ENCODE measurements at regions not wholly inside any gene's neighbourhood (a gene's known extent, or its start where the extent isn't known, plus 50 kb on each side); places are given as distances from the start of the nearest gene placed in this dataset.

- TF ChIP-seq CTCF (IDR thresholded peaks at IDR 0.05) = no peak
- no peak for TF ChIP-seq POLR2AphosphoS5 (IDR thresholded peaks at IDR 0.05; ENCODE audit: low read depth, low read length)
- no peak for TF ChIP-seq TAF1 (IDR thresholded peaks at IDR 0.05; ENCODE audit: borderline replicate concordance, low read depth, low read length)
- TF ChIP-seq YY1 (IDR thresholded peaks at IDR 0.05; ENCODE audit: low read depth) = no peak
- no peak for TF ChIP-seq FOXJ3 (CRISPR knock-in tag; IDR thresholded peaks at IDR 0.05)
- TF ChIP-seq, protein P1, sequence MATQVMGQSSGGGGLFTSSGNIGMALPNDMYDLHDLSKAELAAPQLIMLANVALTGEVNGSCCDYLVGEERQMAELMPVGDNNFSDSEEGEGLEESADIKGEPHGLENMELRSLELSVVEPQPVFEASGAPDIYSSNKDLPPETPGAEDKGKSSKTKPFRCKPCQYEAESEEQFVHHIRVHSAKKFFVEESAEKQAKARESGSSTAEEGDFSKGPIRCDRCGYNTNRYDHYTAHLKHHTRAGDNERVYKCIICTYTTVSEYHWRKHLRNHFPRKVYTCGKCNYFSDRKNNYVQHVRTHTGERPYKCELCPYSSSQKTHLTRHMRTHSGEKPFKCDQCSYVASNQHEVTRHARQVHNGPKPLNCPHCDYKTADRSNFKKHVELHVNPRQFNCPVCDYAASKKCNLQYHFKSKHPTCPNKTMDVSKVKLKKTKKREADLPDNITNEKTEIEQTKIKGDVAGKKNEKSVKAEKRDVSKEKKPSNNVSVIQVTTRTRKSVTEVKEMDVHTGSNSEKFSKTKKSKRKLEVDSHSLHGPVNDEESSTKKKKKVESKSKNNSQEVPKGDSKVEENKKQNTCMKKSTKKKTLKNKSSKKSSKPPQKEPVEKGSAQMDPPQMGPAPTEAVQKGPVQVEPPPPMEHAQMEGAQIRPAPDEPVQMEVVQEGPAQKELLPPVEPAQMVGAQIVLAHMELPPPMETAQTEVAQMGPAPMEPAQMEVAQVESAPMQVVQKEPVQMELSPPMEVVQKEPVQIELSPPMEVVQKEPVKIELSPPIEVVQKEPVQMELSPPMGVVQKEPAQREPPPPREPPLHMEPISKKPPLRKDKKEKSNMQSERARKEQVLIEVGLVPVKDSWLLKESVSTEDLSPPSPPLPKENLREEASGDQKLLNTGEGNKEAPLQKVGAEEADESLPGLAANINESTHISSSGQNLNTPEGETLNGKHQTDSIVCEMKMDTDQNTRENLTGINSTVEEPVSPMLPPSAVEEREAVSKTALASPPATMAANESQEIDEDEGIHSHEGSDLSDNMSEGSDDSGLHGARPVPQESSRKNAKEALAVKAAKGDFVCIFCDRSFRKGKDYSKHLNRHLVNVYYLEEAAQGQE (IDR thresholded peaks at IDR 0.05; ENCODE audit: low read depth, low read length) = no peak
- no peak for TF ChIP-seq TCF12 (IDR thresholded peaks at IDR 0.05)
- TF ChIP-seq SIN3A (IDR thresholded peaks at IDR 0.05; ENCODE audit: borderline replicate concordance, low read depth, low read length) = no peak
- no peak for TF ChIP-seq USF2 (IDR thresholded peaks at IDR 0.05; ENCODE audit: borderline replicate concordance, low read depth, low read length)
- TF ChIP-seq, protein P2, sequence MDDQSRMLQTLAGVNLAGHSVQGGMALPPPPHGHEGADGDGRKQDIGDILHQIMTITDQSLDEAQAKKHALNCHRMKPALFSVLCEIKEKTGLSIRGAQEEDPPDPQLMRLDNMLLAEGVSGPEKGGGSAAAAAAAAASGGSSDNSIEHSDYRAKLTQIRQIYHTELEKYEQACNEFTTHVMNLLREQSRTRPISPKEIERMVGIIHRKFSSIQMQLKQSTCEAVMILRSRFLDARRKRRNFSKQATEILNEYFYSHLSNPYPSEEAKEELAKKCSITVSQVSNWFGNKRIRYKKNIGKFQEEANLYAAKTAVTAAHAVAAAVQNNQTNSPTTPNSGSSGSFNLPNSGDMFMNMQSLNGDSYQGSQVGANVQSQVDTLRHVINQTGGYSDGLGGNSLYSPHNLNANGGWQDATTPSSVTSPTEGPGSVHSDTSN (IDR thresholded peaks at IDR 0.05) = no peak
Observed at GRCh38 chr4:159008671-159009070, 94.2 kb upstream of the RAPGEF2 start.

All from SK-N-SH (cell line).